ENCODE measurements at regions not wholly inside any gene's neighbourhood (a gene's known extent, or its start where the extent isn't known, plus 50 kb on each side); places are given as distances from the start of the nearest gene placed in this dataset.

DNA sequence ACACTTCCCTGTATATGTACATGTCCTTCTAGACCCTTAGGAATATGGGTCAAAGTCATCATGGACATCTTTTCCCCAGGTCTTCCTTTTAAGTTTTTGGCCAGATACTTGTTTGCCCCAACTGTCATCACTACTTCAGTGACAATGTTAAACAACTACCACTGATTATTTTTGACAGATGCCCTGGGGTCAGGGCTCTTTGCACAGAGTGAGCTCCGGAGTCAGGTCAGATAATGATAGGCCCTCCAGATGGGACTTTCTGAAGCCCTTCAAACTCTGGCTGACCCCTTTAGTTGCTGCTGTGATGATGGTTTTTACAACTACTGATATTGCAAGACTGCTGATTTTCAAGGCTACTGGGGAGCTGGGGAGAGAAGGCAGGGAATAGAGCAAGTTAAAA lies 449.4 kb upstream of the HS6ST1 start:
- H3K4me3 ChIP-seq (ENCODE audit: control insufficient read depth, low read depth, low read length), result no peak overlapping the region
- DNase-seq (ENCODE audit: low read depth), result no peak
- TF ChIP-seq, protein P1, sequence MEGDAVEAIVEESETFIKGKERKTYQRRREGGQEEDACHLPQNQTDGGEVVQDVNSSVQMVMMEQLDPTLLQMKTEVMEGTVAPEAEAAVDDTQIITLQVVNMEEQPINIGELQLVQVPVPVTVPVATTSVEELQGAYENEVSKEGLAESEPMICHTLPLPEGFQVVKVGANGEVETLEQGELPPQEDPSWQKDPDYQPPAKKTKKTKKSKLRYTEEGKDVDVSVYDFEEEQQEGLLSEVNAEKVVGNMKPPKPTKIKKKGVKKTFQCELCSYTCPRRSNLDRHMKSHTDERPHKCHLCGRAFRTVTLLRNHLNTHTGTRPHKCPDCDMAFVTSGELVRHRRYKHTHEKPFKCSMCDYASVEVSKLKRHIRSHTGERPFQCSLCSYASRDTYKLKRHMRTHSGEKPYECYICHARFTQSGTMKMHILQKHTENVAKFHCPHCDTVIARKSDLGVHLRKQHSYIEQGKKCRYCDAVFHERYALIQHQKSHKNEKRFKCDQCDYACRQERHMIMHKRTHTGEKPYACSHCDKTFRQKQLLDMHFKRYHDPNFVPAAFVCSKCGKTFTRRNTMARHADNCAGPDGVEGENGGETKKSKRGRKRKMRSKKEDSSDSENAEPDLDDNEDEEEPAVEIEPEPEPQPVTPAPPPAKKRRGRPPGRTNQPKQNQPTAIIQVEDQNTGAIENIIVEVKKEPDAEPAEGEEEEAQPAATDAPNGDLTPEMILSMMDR (IDR thresholded peaks at IDR 0.05; ENCODE audit: control insufficient read depth, insufficient read depth, low read depth, low read length, missing control alignments), result no peak

DNA sequence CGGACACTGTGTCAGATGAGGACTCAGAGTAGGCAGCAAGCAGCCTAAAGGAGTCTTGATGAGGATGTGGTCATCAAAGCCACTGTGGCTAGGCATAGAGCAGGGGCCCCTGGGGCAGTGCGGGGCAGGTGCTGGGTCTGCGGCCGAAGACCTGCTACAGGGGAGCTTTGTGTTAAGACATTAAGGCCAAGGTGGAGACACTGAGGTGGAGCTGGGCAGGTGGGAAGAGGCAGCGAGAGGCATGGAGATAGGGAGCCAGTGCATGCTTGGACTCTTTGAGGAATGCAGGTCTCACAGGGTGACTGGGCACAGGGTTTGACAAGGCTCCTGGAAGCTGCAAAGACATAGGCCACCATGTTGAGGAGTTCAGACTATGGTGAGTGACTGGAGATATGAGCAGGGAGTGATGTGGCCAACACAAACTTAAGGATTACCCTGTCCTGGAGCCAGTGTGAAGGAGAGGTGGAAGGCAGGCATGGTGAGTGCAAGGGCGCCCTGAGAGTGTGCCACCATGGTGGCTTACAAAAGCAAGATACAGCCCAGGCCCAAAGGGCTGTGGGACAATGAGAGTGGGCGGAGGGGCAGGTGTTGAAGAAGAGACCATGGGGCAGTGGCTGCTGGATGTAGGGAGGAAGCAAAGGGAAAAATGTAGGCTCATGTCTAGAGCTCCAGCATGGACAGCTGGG lies 450.9 kb upstream of the HS6ST1 start:
- no peak for DNase-seq (ENCODE audit: low read depth)
- no peak overlapping the region for H3K4me3 ChIP-seq (ENCODE audit: control insufficient read depth, low read depth, low read length)
- TF ChIP-seq, protein P1 (IDR thresholded peaks at IDR 0.05; ENCODE audit: control insufficient read depth, insufficient read depth, low read depth, low read length, missing control alignments), result no peak

- no peak overlapping the region for H3K4me3 ChIP-seq (ENCODE audit: control insufficient read depth, low read depth, low read length)
- no peak for DNase-seq (ENCODE audit: low read depth)
- TF ChIP-seq, protein P1 (IDR thresholded peaks at IDR 0.05; ENCODE audit: control insufficient read depth, insufficient read depth, low read depth, low read length, missing control alignments), result no peak
These were observed 451.7 kb upstream of the HS6ST1 start for GRCh38 chr2:128770143-128771085.

DNA sequence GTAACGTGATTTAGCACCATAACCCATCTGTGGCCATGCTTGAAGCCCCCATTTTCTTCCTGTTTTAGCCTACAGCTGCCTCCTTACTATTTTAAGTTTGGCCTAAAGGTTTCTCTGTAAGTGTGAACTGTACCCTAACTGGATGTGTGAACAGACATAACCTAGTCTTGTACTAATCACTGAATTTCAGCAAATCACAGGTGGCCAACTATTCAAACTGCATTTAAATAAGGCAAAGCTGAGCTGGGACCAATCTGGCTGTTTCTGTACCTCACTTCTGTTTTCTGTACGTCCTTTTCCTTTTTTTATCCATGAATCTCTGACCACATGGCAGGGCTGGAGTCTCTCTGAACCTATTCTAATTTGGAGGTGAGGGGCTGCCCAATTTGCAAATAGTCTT lies 452.7 kb upstream of the HS6ST1 start:
- TF ChIP-seq, protein P1 (IDR thresholded peaks at IDR 0.05; ENCODE audit: control insufficient read depth, insufficient read depth, low read depth, low read length, missing control alignments), result no peak
- no peak overlapping the region for H3K4me3 ChIP-seq (ENCODE audit: control insufficient read depth, low read depth, low read length)

GRCh38 chr2:128772671-128773070 lies 454.0 kb upstream of the HS6ST1 start:
- no peak overlapping the region for H3K4me3 ChIP-seq (ENCODE audit: control insufficient read depth, low read depth, low read length)
- TF ChIP-seq, protein P1 (IDR thresholded peaks at IDR 0.05; ENCODE audit: control insufficient read depth, insufficient read depth, low read depth, low read length, missing control alignments), result no peak
- DNase-seq (ENCODE audit: low read depth), result no peak

More for the DNA sequence above, 452.7 kb upstream of the HS6ST1 start:
- DNase-seq (ENCODE audit: low read depth), result no peak

DNA sequence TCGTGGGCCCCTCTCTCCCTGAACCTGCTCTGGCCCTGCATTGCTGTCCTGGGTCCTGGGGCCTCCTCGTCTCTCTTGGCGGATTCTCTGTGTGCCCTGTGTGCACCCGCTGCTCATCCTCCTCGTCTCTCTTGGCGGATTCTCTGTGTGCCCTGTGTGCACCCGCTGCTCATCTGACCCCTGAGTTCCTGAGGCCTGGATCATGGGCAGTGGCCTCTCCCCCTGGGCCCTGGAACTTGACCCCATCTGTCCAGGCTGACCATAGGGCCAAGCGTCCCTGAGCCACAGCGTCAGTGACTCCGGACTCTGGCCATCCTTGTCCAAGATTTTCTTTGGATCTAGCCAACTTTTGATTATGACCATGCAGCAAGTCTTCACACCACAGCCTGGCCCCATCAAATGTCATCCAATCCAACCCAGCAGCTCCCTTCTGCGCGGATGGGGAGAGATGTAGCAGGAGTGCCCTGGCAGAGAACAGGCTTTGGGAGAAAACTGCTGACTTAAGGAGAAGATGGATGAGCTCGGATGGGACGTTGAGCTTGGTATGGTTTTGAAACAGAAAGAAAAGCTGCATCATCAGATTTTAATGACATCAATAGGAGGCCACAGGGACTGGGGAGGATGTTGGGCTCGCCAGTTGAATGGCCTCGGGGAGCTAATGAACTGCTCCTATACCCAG lies 455.1 kb upstream of the HS6ST1 start:
- TF ChIP-seq, protein P1 (IDR thresholded peaks at IDR 0.05; ENCODE audit: control insufficient read depth, insufficient read depth, low read depth, low read length, missing control alignments), result no peak
- H3K4me3 ChIP-seq (ENCODE audit: control insufficient read depth, low read depth, low read length), result no peak overlapping the region
- no peak for DNase-seq (ENCODE audit: low read depth)
